Esophagus muscularis mucosa (tissue), 4 donors: ENCODE measurements at regions not wholly inside any gene's neighbourhood (a gene's known extent, or its start where the extent isn't known, plus 50 kb on each side); places are given as distances from the start of the nearest gene placed in this dataset.
"Not testable (repeated sequence)": the region's sequence is repeated elsewhere in the genome, so short reads cannot be mapped to it uniquely, and the experiment has no call there.

ENCODE experiments used
- DNase-seq: peaks from one replicate; pipeline ENCODE4 v3.0.0-alpha.2; 2017; ENCODE audit errors: extremely low spot score
- H3K27ac ChIP-seq, 4 donors: fragments of 200-600 bp; sonication (generic); replicated peaks in 1 of 4; 1 replicate in 3 of 4; 2 replicates in 1 of 4; pipeline ENCODE4 v1.5.1; 2016 to 2019; ENCODE audit warnings: mild to moderate bottlenecking in 1 of 4
- H3K27me3 ChIP-seq, 4 donors: fragments of 200-600 bp; sonication (generic); one replicate each; pipeline versions ENCODE4 v1.5.1 to v1.6.0; 2016 to 2019
- H3K36me3 ChIP-seq, 4 donors: fragments of 200-600 bp; sonication (generic); one replicate each; pipeline ENCODE4 v1.5.1; 2016 to 2019
- H3K4me1 ChIP-seq, 4 donors: fragments of 200-600 bp; sonication (generic); one replicate each; pipeline ENCODE4 v1.5.1; 2016 to 2019
- H3K4me3 ChIP-seq, 4 donors: fragments of 200-600 bp; sonication (generic); 1 replicate in 2 of 4; 2 replicates in 2 of 4; pipeline ENCODE4 v1.5.1; 2016 to 2019; ENCODE audit warnings: mild to moderate bottlenecking in 4 of 4, moderate library complexity in 1 of 4
- H3K9me3 ChIP-seq, 4 donors: fragments of 200-600 bp; sonication (generic); 1 replicate in 3 of 4; 2 replicates in 1 of 4; pipeline ENCODE4 v1.5.1; 2016 to 2019
- CTCF ChIP-seq, 3 experiments: fragments of 200-600 bp in 2 of 3; fragments of 450-650 bp in 1 of 3; sonication (generic) in 2 of 3; IDR thresholded peaks; one replicate each; pipeline ENCODE4 v1.5.1; 2017 to 2019; ENCODE audit warnings: antibody characterized with exemption in 3 of 3, mild to moderate bottlenecking in 2 of 3, moderate library complexity in 1 of 3
- EP300 ChIP-seq: sonication (generic); formaldehyde crosslinking; IDR thresholded peaks from one replicate; pipeline ENCODE4 v1.6.1; 2017; ENCODE audit warnings: antibody characterized with exemption
- POLR2A ChIP-seq: fragments of 450-650 bp; IDR thresholded peaks from one replicate; pipeline ENCODE4 v1.6.1; 2017; ENCODE audit warnings: antibody characterized with exemption, moderate library complexity, mild to moderate bottlenecking, low read depth
- POLR2AphosphoS5 ChIP-seq, 2 donors: sonication (generic); formaldehyde crosslinking; IDR thresholded peaks; one replicate each; pipeline ENCODE4 v1.6.1; 2017; ENCODE audit warnings: antibody characterized with exemption in 2 of 2
- WGBS: methylation state at CpG from one replicate; pipeline ENCODE4 v1.1.5; 2018; 5-methylcytosine and 5-hydroxymethylcytosine counted together
- intact Hi-C: fragments of 100-400 bp; cut with DNase I; formaldehyde crosslinking; loops from one replicate; pipeline ENCODE4 v1.15.1; 2023

GRCh38 chr4:127469959-127470809 lies 162.6 kb upstream of the INTU start:
- TF ChIP-seq POLR2A = no peak
- no peak for TF ChIP-seq POLR2AphosphoS5 (IDR thresholded peaks at IDR 0.05)
- no peak for TF ChIP-seq EP300
- no peak for TF ChIP-seq CTCF (IDR thresholded peaks at IDR 0.05)
- intact Hi-C loops = no loop called here
- no peak overlapping the region for H3K27ac ChIP-seq
- H3K27me3 ChIP-seq = no peaks in the 10 kb centered on the region
- DNase-seq = no peak
- H3K36me3 ChIP-seq = no peaks in the 10 kb centered on the region
- peaks cover 0 to 6% (median 0%) of the 10 kb centered on the region in 4 donors for H3K9me3 ChIP-seq
- WGBS = 96% methylated on average over 29 of the region's 31 CpGs
- no peaks in the 10 kb centered on the region for H3K4me1 ChIP-seq
- no peak overlapping the region for H3K4me3 ChIP-seq

- H3K27ac ChIP-seq, DNase-seq, H3K4me3 ChIP-seq, H3K4me1 ChIP-seq, intact Hi-C loops, H3K27me3 ChIP-seq, H3K9me3 ChIP-seq, H3K36me3 ChIP-seq: not testable (repeated sequence)
- WGBS = 96% methylated on average over 3 of the region's 3 CpGs
Observed at GRCh38 chr4:127478271-127478670, 154.5 kb upstream of the INTU start.

DNA sequence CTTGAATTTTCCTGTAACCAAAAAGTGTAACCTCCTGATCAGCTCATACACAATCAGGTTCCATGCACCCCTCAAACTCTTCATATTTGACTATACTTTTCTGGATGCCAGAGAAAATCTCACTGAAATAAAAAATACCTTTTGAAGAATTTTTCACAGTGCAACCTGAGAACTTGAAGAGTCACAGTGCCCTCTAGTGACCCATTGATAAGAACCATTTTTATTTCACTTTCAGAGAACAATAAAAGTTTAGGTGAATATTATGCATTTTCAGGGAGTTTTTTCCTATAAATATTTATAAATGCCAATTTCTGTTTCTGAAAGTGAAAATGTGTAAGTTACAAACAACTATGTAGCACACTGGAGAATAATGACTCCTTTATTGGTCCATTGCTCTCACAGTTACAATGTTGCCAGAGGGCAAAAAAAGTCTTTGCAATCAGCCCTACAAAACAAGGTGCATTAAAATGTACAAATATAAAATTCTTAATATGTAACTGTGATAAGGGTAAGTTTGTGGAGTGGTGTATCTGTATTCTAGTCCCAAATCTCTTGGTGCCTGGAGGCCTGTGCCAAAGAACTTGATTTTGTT lies 153.6 kb upstream of the INTU start:
- TF ChIP-seq EP300 (no peak), POLR2AphosphoS5 (IDR thresholded peaks at IDR 0.05) (no peak), POLR2A (no peak), CTCF (IDR thresholded peaks at IDR 0.05) (peak; percentile 48 to 57 (median 48))
- no peak overlapping the region for H3K27ac ChIP-seq
- intact Hi-C loops = no loop called here
- no peaks in the 10 kb centered on the region for H3K27me3 ChIP-seq
- H3K36me3 ChIP-seq = no peaks in the 10 kb centered on the region
- H3K4me3 ChIP-seq = no peak overlapping the region
- no peaks in the 10 kb centered on the region for H3K9me3 ChIP-seq
- no peaks in the 10 kb centered on the region for H3K4me1 ChIP-seq
- no peak for DNase-seq

DNA sequence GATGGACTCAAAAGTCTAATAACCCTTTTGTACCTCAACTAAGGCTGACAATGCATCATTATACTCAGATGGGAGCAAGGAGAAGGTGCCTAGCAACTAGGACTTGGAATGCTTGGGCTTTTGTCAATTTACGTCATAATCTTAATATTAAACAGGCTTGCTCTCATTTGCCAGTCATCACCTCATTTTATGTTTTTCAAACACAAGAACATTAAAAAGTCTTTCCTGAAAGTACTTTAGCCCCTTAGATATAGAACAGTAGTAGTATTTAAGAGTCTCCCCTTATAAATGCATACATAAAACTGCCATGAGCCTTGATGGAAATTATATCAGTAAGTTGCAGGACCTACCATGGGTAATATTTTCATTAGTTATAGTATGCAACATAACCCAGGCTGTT lies 150.7 kb upstream of the INTU start:
- intact Hi-C loops = no loop called here
- TF ChIP-seq POLR2AphosphoS5 (IDR thresholded peaks at IDR 0.05) (no peak), EP300 (no peak), CTCF (IDR thresholded peaks at IDR 0.05) (no peak), POLR2A (no peak)
- Histone ChIP-seq H3K4me3 (no peak overlapping the region), H3K4me1 (no peaks in the 10 kb centered on the region), H3K9me3 (no peaks in the 10 kb centered on the region), H3K27ac (no peak overlapping the region), H3K27me3 (no peaks in the 10 kb centered on the region), H3K36me3 (no peaks in the 10 kb centered on the region)
- no peak for DNase-seq
- WGBS = 47% methylated on average over 1 of the region's 1 CpG

DNA sequence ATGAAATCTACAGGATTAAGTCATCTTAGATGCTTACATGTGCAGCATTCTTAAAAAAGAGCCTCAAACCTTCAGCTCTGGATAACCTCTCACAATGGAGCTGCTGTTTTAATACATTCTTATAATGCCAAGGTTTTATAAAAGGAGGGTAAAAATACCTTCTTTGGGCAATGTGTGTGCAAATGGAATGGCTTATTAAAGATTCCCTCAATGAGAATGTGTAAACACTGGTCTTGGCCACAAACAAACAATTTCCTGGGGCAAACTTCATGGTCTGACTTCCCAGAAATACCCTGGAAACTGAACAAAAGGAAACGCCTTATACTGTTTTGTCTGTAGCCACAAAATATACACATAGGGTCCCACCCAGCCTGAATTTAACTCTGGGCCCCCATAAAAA lies 148.6 kb upstream of the INTU start:
- intact Hi-C loops = no loop called here
- Histone ChIP-seq H3K4me3 (no peak overlapping the region), H3K4me1 (no peaks in the 10 kb centered on the region), H3K27me3 (no peaks in the 10 kb centered on the region), H3K36me3 (no peaks in the 10 kb centered on the region), H3K9me3 (no peaks in the 10 kb centered on the region), H3K27ac (no peak overlapping the region)
- TF ChIP-seq CTCF (IDR thresholded peaks at IDR 0.05) (no peak), EP300 (no peak), POLR2AphosphoS5 (IDR thresholded peaks at IDR 0.05) (no peak), POLR2A (no peak)
- WGBS = 60% methylated on average over 1 of the region's 1 CpG
- DNase-seq = no peak
